PC-9 (cell line): ENCODE measurements at regions not wholly inside any gene's neighbourhood (a gene's known extent, or its start where the extent isn't known, plus 50 kb on each side); places are given as distances from the start of the nearest gene placed in this dataset.

Experiments used
- BruUV-seq: library from RNA; stranded (reverse); fragments of 400-500 nt; replicated peaks from 2 replicates; lab custom pipeline; 2021; lab: Mats Ljungman, UMichigan
- CTCF ChIA-PET: fragments of 300-600 bp; sonication (Branson Sonifier 250); formaldehyde crosslinking; loops from one replicate; lab custom pipeline; 2022; ENCODE audit warnings: antibody characterized with exemption; lab: Charles Lee
- POLR2A ChIA-PET: fragments of 300-600 bp; sonication (Branson Sonifier 250); formaldehyde crosslinking; loops from one replicate; lab custom pipeline; 2022; ENCODE audit warnings: antibody characterized with exemption; ENCODE audit not compliant: unreplicated experiment; lab: Charles Lee
- DNase-seq, 2 experiments: peaks; one replicate each; pipeline versions ENCODE4 v3.0.0 to v3.0.0-alpha.2; 2015 to 2022; ENCODE audit warnings: mixed read lengths in 1 of 2
- H2AFZ ChIP-seq: fragments of 200-600 bp; sonication (generic); 2 replicates; pipeline ENCODE4 v1.8.1; 2017; ENCODE audit warnings: antibody characterized with exemption
- H3F3A ChIP-seq: fragments of 200-600 bp; sonication (generic); 2 replicates; pipeline ENCODE4 v1.8.1; 2017; ENCODE audit warnings: antibody characterized with exemption, mild to moderate bottlenecking, low read depth; ENCODE audit not compliant: insufficient read depth
- H3K27ac ChIP-seq: fragments of 200-600 bp; sonication (generic); 2 replicates; pipeline ENCODE4 v1.6.1; 2016; ENCODE audit warnings: mixed run types
- H3K27me3 ChIP-seq: fragments of 200-600 bp; sonication (generic); 2 replicates; pipeline ENCODE4 v1.6.1; 2016; ENCODE audit warnings: low read depth, mixed run types; ENCODE audit not compliant: insufficient read depth
- H3K36me3 ChIP-seq: fragments of 200-600 bp; sonication (generic); 2 replicates; pipeline ENCODE4 v1.6.1; 2016; ENCODE audit warnings: low read depth, mixed run types
- H3K4me1 ChIP-seq: fragments of 200-600 bp; sonication (generic); replicated peaks from 2 replicates; pipeline ENCODE4 v1.6.1; 2016; ENCODE audit warnings: mixed run types; ENCODE audit not compliant: insufficient read depth
- H3K4me2 ChIP-seq: fragments of 200-600 bp; sonication (generic); 2 replicates; pipeline ENCODE4 v1.6.1; 2017; ENCODE audit warnings: mixed run types
- H3K4me3 ChIP-seq: fragments of 200-600 bp; sonication (generic); 2 replicates; pipeline ENCODE4 v1.6.1; 2016; ENCODE audit warnings: mixed run types
- H3K79me2 ChIP-seq: fragments of 200-600 bp; sonication (generic); 2 replicates; pipeline ENCODE4 v1.6.1; 2017; ENCODE audit warnings: low read depth, mixed run types
- H3K9me2 ChIP-seq: fragments of 200-600 bp; sonication (generic); 2 replicates; pipeline ENCODE4 v1.8.1; 2017; ENCODE audit warnings: mild to moderate bottlenecking; ENCODE audit not compliant: insufficient read depth
- H3K9me3 ChIP-seq: fragments of 200-600 bp; sonication (generic); 2 replicates; pipeline ENCODE4 v1.8.1; 2016; ENCODE audit warnings: low read depth; ENCODE audit not compliant: insufficient read depth
- H4K20me1 ChIP-seq: fragments of 200-600 bp; sonication (generic); 2 replicates; pipeline ENCODE4 v1.8.1; 2017; ENCODE audit not compliant: insufficient read depth
- CTCF ChIP-seq: fragments of 200-600 bp; sonication (generic); conservative IDR thresholded peaks from 2 replicates; pipeline ENCODE4 v1.6.1; 2017; ENCODE audit warnings: mixed run types, antibody characterized with exemption, mild to moderate bottlenecking, moderate library complexity
- EZH2 ChIP-seq: fragments of 200-600 bp; sonication (generic); IDR thresholded peaks from 2 replicates; pipeline ENCODE4 v1.8.0; 2017; ENCODE audit warnings: antibody characterized with exemption, low read depth
- intact Hi-C: fragments of 100-400 bp; cut with micrococcal nuclease; formaldehyde crosslinking; loops from one replicate; pipeline ENCODE4 v1.10.0; 2022; ENCODE audit not compliant: unreplicated experiment

- ChIA-PET POLR2A (no interaction called here), CTCF (no interaction called here)
- Histone ChIP-seq H3K36me3 (no peaks in the 10 kb centered on the region), H3K9me3 (no peaks in the 10 kb centered on the region), H3K4me1 (no peaks in the 10 kb centered on the region), H3K9me2 (no peaks in the 10 kb centered on the region), H3K79me2 (no peaks in the 10 kb centered on the region), H3K4me2 (no peak overlapping the region), H2AFZ (no peak overlapping the region; the same call in 1 of the 2 replicates), H3K27me3 (no peaks in the 10 kb centered on the region), H4K20me1 (no peaks in the 10 kb centered on the region), H3F3A (no peaks in the 10 kb centered on the region), H3K4me3 (no peak overlapping the region), H3K27ac (no peak overlapping the region)
- intact Hi-C loops = no loop called here
- no peak for DNase-seq
- no TSS peak for BruUV-seq
- TF ChIP-seq CTCF (no peak), EZH2 (no peak)
Observed at GRCh38 chr18:70640336-70640887, 351.6 kb downstream of the SOCS6 start.

GRCh38 chr18:70636991-70637390 is 348.1 kb downstream of the SOCS6 start:
- no TSS peak for BruUV-seq
- POLR2A ChIA-PET = no interaction called here
- Histone ChIP-seq H3K36me3 (no peaks in the 10 kb centered on the region), H3K27me3 (no peaks in the 10 kb centered on the region), H2AFZ (no peak overlapping the region), H3K4me3 (no peak overlapping the region), H3K27ac (no peak overlapping the region), H3K9me3 (no peaks in the 10 kb centered on the region), H4K20me1 (no peaks in the 10 kb centered on the region), H3K79me2 (no peaks in the 10 kb centered on the region), H3F3A (no peaks in the 10 kb centered on the region), H3K4me1 (no peaks in the 10 kb centered on the region), H3K4me2 (no peak overlapping the region), H3K9me2 (no peaks in the 10 kb centered on the region)
- no peak for DNase-seq
- TF ChIP-seq EZH2 (no peak), CTCF (no peak)
- intact Hi-C loops = no loop called here
- CTCF ChIA-PET = no interaction called here

GRCh38 chr18:70634576-70635147 is 345.8 kb downstream of the SOCS6 start:
- POLR2A ChIA-PET = no interaction called here
- Histone ChIP-seq H3K79me2 (no peaks in the 10 kb centered on the region), H3K27ac (no peak overlapping the region), H2AFZ (no peak overlapping the region), H3K4me2 (no peak overlapping the region), H3K36me3 (no peaks in the 10 kb centered on the region), H3K27me3 (no peaks in the 10 kb centered on the region), H3F3A (no peaks in the 10 kb centered on the region), H3K4me3 (no peak overlapping the region), H4K20me1 (no peaks in the 10 kb centered on the region), H3K4me1 (no peaks in the 10 kb centered on the region), H3K9me2 (no peaks in the 10 kb centered on the region), H3K9me3 (no peaks in the 10 kb centered on the region)
- TF ChIP-seq CTCF (no peak), EZH2 (no peak)
- CTCF ChIA-PET = no interaction called here
- no TSS peak for BruUV-seq
- intact Hi-C loops = no loop called here
- DNase-seq = no peak
